Thoracic aorta (tissue), 2 donors: ENCODE measurements at regions not wholly inside any gene's neighbourhood (a gene's known extent, or its start where the extent isn't known, plus 50 kb on each side); places are given as distances from the start of the nearest gene placed in this dataset.
"Not testable (repeated sequence)": the region's sequence is repeated elsewhere in the genome, so short reads cannot be mapped to it uniquely, and the experiment has no call there.

ENCODE experiments used
- ATAC-seq: fragments of 150-250 bp; one replicate; pipeline ENCODE4 v1.8.0; 2017; ENCODE audit warnings: low read depth; ENCODE audit not compliant: insufficient number of reproducible peaks, low FRiP score
- DNase-seq: peaks from one replicate; pipeline ENCODE4 v3.0.0-alpha.2; 2020; ENCODE audit warnings: low spot score
- H3K27ac ChIP-seq, 2 donors: fragments of 200-600 bp; sonication (generic); 1 replicate in 1 of 2; 2 replicates in 1 of 2; pipeline ENCODE4 v1.5.1; 2016; ENCODE audit warnings: mild to moderate bottlenecking in 2 of 2, moderate library complexity in 2 of 2
- H3K27me3 ChIP-seq: fragments of 200-600 bp; sonication (generic); replicated peaks from 2 replicates; pipeline ENCODE4 v1.6.0; 2016; ENCODE audit warnings: mild to moderate bottlenecking; ENCODE audit not compliant: insufficient read depth
- H3K36me3 ChIP-seq: fragments of 200-600 bp; sonication (generic); one replicate; pipeline ENCODE4 v1.5.1; 2016
- H3K4me1 ChIP-seq, 2 donors: fragments of 200-600 bp; sonication (generic); 1 replicate in 1 of 2; 2 replicates in 1 of 2; pipeline versions ENCODE4 v1.5.1 to v1.6.0; 2016; ENCODE audit warnings: low read depth in 2 of 2, mild to moderate bottlenecking in 1 of 2; ENCODE audit not compliant: control insufficient read depth in 1 of 2
- H3K4me3 ChIP-seq: fragments of 200-600 bp; sonication (generic); 2 replicates; pipeline ENCODE4 v1.5.1; 2016; ENCODE audit warnings: mild to moderate bottlenecking
- H3K9me3 ChIP-seq: fragments of 200-600 bp; sonication (generic); 2 replicates; pipeline ENCODE4 v1.5.1; 2016
- TF ChIP-seq, protein P1 (sequence below): fragments of 200-600 bp; sonication (generic); IDR thresholded peaks from one replicate; pipeline ENCODE4 v1.5.1; 2019; ENCODE audit warnings: antibody characterized with exemption

- H3K27ac ChIP-seq, H3K4me1 ChIP-seq, ATAC-seq, H3K36me3 ChIP-seq, DNase-seq, H3K9me3 ChIP-seq, H3K27me3 ChIP-seq: not testable (repeated sequence)
- peak overlapping the region; percentile 65 for H3K4me3 ChIP-seq
These were observed 85.7 kb upstream of the CCDC180 start for GRCh38 chr9:97221478-97222355.

DNA sequence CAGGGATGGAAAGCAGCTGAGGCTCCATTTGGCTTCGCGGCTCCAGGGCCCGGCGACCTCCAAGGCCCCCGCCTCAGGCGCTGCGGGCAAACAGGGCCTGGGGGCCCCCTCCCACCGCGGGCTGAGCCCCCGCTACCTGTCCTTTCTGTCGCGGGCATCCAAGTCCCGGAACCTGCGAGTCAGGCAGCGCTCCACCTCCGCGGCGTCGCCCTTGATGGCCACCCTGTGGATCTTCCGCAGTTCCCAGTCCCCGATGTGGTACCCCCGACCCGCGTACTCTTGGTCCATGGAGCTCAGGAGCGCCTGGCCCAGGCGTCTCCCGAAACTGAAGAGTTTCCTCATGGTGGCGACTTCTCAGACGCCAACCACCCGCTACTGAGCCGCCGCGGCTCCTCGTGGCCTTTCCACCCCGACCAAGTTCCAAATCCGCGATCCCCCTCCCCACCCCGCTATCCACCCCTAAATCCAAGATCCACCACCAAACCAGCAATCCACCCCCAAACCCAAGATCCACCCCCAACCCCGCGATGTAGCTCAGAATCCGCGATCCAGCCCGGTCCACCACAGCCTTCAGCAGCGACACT is 86.5 kb upstream of the CCDC180 start:
- TF ChIP-seq, protein P1, sequence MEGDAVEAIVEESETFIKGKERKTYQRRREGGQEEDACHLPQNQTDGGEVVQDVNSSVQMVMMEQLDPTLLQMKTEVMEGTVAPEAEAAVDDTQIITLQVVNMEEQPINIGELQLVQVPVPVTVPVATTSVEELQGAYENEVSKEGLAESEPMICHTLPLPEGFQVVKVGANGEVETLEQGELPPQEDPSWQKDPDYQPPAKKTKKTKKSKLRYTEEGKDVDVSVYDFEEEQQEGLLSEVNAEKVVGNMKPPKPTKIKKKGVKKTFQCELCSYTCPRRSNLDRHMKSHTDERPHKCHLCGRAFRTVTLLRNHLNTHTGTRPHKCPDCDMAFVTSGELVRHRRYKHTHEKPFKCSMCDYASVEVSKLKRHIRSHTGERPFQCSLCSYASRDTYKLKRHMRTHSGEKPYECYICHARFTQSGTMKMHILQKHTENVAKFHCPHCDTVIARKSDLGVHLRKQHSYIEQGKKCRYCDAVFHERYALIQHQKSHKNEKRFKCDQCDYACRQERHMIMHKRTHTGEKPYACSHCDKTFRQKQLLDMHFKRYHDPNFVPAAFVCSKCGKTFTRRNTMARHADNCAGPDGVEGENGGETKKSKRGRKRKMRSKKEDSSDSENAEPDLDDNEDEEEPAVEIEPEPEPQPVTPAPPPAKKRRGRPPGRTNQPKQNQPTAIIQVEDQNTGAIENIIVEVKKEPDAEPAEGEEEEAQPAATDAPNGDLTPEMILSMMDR = no peak
- H3K9me3 ChIP-seq = no peaks in the 10 kb centered on the region
- peaks cover 5 to 9% of the 10 kb centered on the region in 2 donors for H3K4me1 ChIP-seq
- ATAC-seq (no peak), DNase-seq (no peak)
- H3K4me3 ChIP-seq = peak overlapping the region; percentile 65
- H3K27me3 ChIP-seq = no peaks in the 10 kb centered on the region
- no peak overlapping the region for H3K27ac ChIP-seq
- no peaks in the 10 kb centered on the region for H3K36me3 ChIP-seq

GRCh38 chr9:97220396-97220795 is 87.1 kb upstream of the CCDC180 start:
- DNase-seq, H3K27me3 ChIP-seq, H3K36me3 ChIP-seq, H3K9me3 ChIP-seq, ATAC-seq, H3K27ac ChIP-seq, H3K4me1 ChIP-seq, H3K4me3 ChIP-seq: not testable (repeated sequence)

DNA sequence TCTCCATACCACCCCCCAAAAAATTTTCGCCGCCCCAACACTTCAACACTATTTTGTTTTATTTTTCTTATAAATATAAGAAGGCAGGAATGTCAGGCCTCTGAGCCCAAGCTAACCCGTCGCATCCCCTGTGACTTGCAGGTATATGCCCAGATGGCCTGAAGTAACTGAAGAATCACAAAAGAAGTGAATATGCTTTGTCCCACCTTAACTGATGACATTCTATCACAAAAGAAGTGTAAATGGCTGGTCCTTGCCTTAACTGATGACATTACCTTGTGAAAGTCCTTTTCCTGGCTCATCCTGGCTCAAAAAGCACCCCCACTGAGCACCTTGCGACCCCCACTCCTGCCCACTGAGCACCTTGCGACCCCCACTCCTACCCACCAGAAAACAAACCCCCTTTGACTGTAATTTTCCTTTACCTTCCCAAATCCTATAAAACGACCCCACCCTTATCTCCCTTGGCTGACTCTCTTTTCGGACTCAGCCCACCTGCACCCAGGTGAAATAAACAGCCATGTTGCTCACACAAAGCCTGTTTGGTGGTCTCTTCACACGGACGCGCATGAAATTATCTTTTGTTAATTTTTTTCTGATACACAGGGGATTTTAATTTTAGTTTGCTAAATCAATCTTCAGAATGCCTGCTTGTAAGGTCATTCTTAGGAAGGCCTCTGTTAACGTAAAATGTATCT is 87.9 kb upstream of the CCDC180 start:
- not testable (repeated sequence) for H3K27me3 ChIP-seq, DNase-seq, H3K4me3 ChIP-seq, H3K4me1 ChIP-seq, ATAC-seq, H3K36me3 ChIP-seq, H3K9me3 ChIP-seq, H3K27ac ChIP-seq

DNA sequence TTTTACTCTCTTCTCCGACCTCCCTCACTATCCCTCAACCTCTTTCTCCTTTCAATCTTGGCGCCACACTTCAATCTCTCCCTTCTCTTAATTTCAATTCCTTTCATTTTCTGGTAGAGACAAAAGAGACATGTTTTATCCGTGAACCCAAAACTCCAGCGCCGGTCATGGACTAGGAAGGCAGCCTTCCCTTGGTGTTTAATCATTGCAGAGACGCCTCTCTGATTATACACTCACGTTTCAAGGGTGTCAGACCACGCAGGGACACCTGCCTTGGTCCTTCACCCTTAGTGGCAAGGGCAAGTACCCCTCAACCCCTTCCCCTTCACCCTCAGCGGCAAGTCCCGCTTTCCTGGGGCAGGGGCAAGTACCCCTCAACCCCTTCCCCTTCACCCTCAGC is 92.3 kb upstream of the CCDC180 start:
- not testable (repeated sequence) for ATAC-seq

DNA sequence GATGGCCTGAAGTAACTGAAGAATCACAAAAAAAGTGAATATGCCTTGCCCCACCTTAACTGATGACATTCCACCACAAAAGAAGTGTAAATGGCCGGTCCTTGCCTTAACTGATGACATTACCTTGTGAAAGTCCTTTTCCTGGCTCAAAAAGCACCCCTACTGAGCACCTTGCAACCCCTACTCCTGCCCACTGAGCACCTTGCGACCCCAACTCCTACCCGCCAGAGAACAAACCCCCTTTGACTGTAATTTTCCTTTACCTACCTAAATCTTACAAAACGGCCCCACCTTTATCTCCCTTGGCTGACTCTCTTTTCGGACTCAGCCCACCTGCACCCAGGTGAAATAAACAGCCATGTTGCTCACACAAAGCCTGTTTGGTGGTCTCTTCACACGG is 92.9 kb upstream of the CCDC180 start:
- not testable (repeated sequence) for H3K9me3 ChIP-seq, H3K4me1 ChIP-seq, H3K36me3 ChIP-seq, H3K27me3 ChIP-seq, H3K27ac ChIP-seq, ATAC-seq, H3K4me3 ChIP-seq, DNase-seq

More for the DNA sequence above, 92.3 kb upstream of the CCDC180 start:
- H3K27me3 ChIP-seq, H3K27ac ChIP-seq, H3K4me3 ChIP-seq, H3K4me1 ChIP-seq, H3K9me3 ChIP-seq, DNase-seq, H3K36me3 ChIP-seq: not testable (repeated sequence)

- not testable (repeated sequence) for DNase-seq, H3K27me3 ChIP-seq, ATAC-seq, H3K4me3 ChIP-seq, H3K9me3 ChIP-seq, H3K36me3 ChIP-seq, H3K27ac ChIP-seq, H3K4me1 ChIP-seq
These were observed 107.8 kb upstream of the CCDC180 start for GRCh38 chr9:97199683-97200082.

DNA sequence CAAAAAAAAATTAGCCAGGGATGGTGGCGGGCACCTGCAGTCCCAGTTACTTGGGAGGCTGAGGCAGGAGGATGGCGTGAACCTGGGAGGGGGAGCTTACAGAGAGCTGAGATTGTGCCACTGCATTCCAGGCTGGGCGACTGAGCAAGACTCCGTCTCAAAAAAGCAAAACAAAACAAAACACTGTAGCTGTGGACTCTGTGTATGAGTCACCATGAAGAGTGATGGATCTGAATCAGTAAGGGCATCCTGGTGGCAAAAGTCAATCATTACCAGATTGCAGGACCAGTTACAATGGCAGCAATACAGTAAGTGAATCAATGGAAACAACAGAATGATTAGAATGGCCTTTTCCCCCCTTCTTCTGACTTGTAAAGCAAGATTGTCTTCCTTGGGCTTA is 113.7 kb upstream of the CCDC180 start:
- not testable (repeated sequence) for DNase-seq, ATAC-seq, H3K4me1 ChIP-seq, H3K4me3 ChIP-seq, H3K27me3 ChIP-seq, H3K27ac ChIP-seq, H3K9me3 ChIP-seq, H3K36me3 ChIP-seq
